ENCODE measurements at regions not wholly inside any gene's neighbourhood (a gene's known extent, or its start where the extent isn't known, plus 50 kb on each side); places are given as distances from the start of the nearest gene placed in this dataset.

GRCh38 chr6:80436663-80437062 lies 330.2 kb downstream of the BCKDHB start:
- no peak for TF ChIP-seq CTCF (IDR thresholded peaks at IDR 0.05; ENCODE audit: insufficient read depth, low read length, poor library complexity, severe bottlenecking)
- no peaks in the 10 kb centered on the region for H3K36me3 ChIP-seq (ENCODE audit: control insufficient read depth, insufficient read depth, low read length)
- H3K4me3 ChIP-seq (replicated peaks; ENCODE audit: low read depth, low read length): no peak overlapping the region
- H3K27me3 ChIP-seq (replicated peaks; ENCODE audit: control insufficient read depth, insufficient read depth, low read length): no peaks in the 10 kb centered on the region
- DNase-seq (ENCODE audit: extremely low read depth, insufficient read length): no peak

GRCh38 chr6:80435457-80435856 lies 329.0 kb downstream of the BCKDHB start:
- no peak for DNase-seq (ENCODE audit: extremely low read depth, insufficient read length)

GRCh38 chr6:80434691-80435350 lies 328.4 kb downstream of the BCKDHB start:
- no peak for TF ChIP-seq CTCF (IDR thresholded peaks at IDR 0.05; ENCODE audit: insufficient read depth, low read length, poor library complexity, severe bottlenecking)
- no peaks in the 10 kb centered on the region for H3K27me3 ChIP-seq (replicated peaks; ENCODE audit: control insufficient read depth, insufficient read depth, low read length)
- DNase-seq (ENCODE audit: extremely low read depth, insufficient read length): no peak
- H3K4me3 ChIP-seq (replicated peaks; ENCODE audit: low read depth, low read length): no peak overlapping the region
- no peaks in the 10 kb centered on the region for H3K36me3 ChIP-seq (ENCODE audit: control insufficient read depth, insufficient read depth, low read length)

More at GRCh38 chr6:80435457-80435856, 329.0 kb downstream of the BCKDHB start:
- Histone ChIP-seq H3K4me3 (replicated peaks; ENCODE audit: low read depth, low read length) (no peak overlapping the region), H3K27me3 (replicated peaks; ENCODE audit: control insufficient read depth, insufficient read depth, low read length) (no peaks in the 10 kb centered on the region), H3K36me3 (ENCODE audit: control insufficient read depth, insufficient read depth, low read length) (no peaks in the 10 kb centered on the region)
- no peak for TF ChIP-seq CTCF (IDR thresholded peaks at IDR 0.05; ENCODE audit: insufficient read depth, low read length, poor library complexity, severe bottlenecking)

GRCh38 chr6:80433673-80434025 lies 327.2 kb downstream of the BCKDHB start:
- Histone ChIP-seq H3K27me3 (replicated peaks; ENCODE audit: control insufficient read depth, insufficient read depth, low read length) (no peaks in the 10 kb centered on the region), H3K36me3 (ENCODE audit: control insufficient read depth, insufficient read depth, low read length) (no peaks in the 10 kb centered on the region), H3K4me3 (replicated peaks; ENCODE audit: low read depth, low read length) (no peak overlapping the region)
- TF ChIP-seq CTCF (IDR thresholded peaks at IDR 0.05; ENCODE audit: insufficient read depth, low read length, poor library complexity, severe bottlenecking): no peak
- no peak for DNase-seq (ENCODE audit: extremely low read depth, insufficient read length)

GRCh38 chr6:80433010-80433672 lies 326.7 kb downstream of the BCKDHB start:
- Histone ChIP-seq H3K4me3 (replicated peaks; ENCODE audit: low read depth, low read length) (no peak overlapping the region), H3K27me3 (replicated peaks; ENCODE audit: control insufficient read depth, insufficient read depth, low read length) (no peaks in the 10 kb centered on the region), H3K36me3 (ENCODE audit: control insufficient read depth, insufficient read depth, low read length) (no peaks in the 10 kb centered on the region)
- no peak for TF ChIP-seq CTCF (IDR thresholded peaks at IDR 0.05; ENCODE audit: insufficient read depth, low read length, poor library complexity, severe bottlenecking)
- DNase-seq (ENCODE audit: extremely low read depth, insufficient read length): no peak
